HG02610 (cell line): ENCODE measurements at regions not wholly inside any gene's neighbourhood (a gene's known extent, or its start where the extent isn't known, plus 50 kb on each side); places are given as distances from the start of the nearest gene placed in this dataset.

ENCODE experiments used
- ATAC-seq: cut with Tn5 transposase; IDR thresholded peaks from one replicate; pipeline ENCODE4 v1.9.1; 2021; ENCODE audit warnings: mild to moderate bottlenecking, moderate library complexity; ENCODE audit not compliant: unreplicated experiment

DNA sequence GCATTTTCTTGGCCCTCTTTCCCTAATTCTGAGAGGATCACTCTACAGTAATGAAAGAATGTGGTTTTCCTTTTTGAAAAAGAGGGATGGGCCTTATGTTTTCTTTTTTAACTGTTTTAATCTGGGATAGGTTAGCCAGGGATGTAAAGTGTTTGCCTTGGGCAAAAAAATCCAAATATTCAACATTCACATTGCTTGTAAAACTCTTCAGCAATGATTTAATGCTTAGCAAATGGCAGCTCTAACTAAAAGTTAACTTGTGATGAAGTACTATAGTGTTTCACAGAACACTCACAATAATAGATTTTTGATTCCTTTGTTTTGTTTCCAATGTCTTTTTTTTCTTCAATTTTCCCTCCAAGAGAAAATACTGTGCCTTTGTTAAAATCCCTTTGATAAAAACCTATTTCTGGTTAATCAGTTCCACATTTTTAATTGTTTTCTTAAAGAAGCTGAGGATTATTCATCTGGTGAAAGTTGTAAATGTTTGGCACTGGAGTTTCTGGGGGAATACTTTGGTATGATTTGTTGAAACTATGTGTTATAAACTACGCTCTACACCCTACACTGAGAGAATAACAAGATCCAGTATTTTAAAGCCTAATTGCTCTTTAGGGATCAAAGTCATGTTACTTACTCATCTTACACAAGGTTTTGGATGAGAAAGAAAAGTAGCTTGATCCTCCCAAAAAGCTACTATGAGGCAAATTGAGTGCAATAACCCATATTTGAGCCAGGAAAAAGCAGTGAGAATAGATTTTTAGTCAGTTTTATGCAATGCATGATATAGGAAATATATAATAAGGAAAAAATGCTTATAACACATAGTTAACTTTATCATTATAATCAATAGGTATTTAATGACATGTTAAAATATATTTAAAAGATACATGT lies 335.8 kb downstream of the EPHA7 start:
- ATAC-seq, result no peak

DNA sequence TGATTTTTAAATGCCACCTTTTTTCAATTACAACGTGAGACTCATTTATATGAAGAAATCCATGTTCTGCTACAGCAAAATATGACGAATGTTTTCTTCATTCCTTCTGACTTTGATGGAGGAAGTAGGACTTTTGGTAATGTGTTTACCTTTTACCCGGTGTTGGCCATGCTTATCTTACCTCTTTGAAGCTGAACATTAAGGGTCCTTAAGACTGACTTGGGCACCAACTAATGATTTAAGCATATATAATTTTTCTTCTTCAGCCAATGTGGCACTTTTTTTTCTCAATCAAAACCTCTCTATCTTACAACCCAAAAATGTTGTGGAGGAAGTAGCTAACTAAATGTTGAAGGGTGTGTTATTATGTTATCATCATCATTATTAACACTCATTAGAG lies 337.5 kb downstream of the EPHA7 start:
- no peak for ATAC-seq

DNA sequence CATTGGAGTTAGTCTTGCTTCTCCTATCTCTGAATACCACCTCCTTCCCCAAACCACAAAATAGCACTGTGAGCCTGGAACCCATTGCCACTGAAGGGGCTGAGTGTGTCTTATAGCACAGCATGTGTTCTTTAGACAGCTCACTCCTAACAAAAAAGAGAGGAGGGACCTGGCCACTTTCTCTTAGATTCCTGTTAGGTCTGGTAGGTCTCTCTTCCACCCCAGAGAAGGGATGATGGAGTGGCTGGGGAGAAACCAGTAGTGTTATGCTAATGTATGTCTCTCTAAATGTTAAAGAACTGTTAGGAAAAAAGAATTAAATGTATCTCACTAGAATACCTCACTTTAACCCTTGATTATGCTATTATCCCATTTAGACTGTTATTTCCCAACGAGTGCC lies 340.3 kb downstream of the EPHA7 start:
- ATAC-seq, result no peak

DNA sequence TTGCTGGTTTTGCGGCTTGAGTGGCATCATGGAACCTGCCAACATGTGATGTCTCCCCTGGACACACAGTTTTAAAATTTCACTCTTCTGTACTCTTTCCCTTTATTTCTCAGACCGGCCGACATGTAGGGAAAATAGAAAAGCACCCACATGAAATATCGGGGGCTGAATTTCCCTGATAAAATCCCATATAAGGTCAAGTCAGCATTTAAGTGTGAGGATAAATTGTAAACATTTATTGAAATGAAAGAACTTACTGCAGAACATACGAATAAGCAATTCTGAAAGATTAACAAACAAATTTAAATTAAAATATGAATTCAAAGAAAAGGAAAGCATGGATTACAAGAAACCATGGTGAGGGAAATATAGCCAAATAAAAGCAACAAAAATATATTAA lies 345.5 kb downstream of the EPHA7 start:
- ATAC-seq, result no peak

DNA sequence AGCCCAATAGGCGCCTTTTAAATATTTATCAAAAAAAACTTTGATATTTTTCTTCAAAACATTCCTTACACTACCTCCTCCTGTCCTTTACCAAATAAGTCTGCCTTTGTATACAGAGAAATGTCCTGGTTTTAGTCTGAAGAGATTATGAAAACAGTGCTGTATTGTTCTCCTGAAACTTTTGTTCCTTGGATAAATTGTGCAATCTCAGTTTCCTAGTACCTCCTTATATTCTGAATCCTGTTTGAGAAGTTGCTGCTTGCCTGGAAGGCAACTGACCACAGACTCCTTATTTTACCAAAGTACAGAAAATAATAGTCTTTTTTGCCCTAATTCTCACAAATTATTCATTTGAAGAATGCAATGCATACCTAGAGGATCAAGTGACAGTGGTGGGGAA lies 349.5 kb downstream of the EPHA7 start:
- no peak for ATAC-seq

DNA sequence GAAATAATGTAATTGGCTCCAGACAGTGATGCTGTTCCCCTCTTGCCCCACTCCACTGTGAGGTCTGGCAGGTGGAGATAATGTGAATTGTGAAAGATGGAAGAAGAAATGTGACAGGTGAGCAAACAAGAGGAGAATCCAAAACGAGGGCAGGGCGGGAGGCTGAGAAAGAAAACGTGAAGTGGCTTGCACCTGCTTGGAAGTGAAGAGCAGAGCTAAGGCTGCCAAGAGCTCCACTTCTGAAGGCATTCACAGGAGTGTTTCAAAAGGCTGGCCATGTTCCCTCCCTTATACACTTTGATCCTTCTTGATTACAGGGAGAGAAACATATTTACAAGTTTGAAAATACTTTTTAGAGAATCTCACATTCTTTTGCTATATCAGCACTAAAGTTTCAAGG lies 359.4 kb downstream of the EPHA7 start:
- no peak for ATAC-seq

DNA sequence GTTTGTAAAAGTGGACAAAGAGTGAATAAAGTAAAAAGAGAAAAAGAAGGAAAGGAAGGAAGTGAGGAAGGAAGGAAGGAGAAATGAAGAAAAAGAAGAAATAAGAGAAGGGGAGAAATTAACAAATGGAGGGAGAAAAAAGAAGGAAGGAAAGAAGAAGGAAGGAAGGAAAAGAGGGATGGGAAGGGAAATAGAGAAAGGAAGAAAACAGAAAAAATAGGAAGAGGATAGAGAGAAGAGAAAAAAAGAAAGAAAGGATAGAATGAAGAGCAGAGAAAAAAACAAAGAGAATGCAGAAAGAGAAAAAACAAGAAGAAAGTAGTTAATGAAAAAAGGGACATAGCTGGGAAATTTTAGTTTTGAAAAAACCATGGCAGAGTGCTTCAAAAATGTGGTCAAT lies 361.8 kb downstream of the EPHA7 start:
- ATAC-seq, result no peak

DNA sequence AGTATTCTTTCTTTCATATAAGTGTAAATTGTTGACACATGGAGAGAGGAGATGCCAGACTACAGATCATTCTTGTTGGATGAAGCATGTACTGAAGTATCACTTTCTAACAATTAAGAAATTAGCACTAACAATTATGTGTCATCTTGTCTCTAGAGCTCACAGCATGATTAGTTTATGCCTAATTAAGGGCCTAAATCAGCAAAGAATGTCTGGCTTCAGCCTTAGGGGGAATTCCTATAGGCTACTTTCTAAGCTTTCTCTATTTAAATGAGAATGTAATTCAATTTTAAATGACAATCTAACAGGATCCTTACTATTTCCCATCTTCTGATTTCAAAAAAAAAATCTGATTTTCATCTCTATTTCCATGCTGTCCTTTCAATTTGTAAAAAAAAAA lies 371.0 kb downstream of the EPHA7 start:
- no peak for ATAC-seq

DNA sequence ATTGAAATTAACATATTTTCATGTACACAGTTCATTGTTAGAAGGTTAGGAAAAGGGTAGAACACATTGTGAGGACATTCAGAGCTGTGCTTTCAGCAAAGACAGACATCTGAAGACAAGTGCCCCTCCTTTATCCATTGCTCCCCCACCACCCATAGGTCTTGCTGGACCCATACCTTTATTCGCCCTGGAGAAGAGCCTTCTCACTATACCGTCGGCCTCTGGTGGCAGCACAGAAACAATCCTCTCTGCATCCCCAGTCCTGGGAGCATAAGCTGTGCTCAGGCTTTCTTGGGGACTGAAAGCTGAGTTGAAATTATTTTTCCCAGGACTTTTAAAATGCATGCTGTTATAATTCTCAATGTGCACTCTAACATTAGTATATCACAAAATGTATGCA lies 372.3 kb downstream of the EPHA7 start:
- no peak for ATAC-seq

DNA sequence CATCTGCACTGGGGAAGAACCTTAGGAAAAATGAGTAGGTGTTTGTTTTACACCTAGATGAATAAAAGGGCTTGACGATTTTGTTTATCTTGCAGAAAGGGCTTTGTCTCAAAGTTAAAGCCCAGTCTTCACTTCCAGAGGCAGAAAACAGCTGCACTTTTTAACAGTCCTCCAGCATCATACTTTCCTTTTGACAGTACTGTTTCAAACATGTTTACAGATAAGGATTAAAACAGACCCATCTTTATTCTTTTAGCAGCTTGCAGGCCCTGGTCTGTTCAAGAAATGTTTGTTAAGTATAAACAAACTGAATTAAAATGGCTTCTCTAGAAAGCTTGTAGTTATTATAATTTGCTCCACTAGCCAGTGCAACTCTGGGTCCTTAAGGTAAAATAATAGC lies 374.2 kb downstream of the EPHA7 start:
- no peak for ATAC-seq

DNA sequence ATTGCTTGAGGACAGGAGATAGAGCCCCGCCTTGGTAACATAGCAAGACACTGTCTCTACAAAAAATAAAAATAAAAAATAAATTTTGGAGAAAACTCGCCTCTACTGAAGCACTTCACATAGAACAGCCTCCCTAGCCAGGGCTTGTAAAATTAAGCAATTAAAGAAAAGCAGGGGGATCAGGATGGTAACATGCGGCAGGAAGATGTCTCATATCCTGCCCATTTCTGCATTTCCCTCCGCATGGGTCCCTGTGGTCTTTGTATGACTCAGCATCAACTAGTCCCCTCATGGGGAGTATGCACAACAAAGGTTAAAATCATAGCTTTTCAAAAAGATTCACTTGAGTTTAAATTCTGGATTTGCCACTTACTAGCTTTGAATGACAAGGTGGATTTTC lies 379.0 kb downstream of the EPHA7 start:
- no peak for ATAC-seq

DNA sequence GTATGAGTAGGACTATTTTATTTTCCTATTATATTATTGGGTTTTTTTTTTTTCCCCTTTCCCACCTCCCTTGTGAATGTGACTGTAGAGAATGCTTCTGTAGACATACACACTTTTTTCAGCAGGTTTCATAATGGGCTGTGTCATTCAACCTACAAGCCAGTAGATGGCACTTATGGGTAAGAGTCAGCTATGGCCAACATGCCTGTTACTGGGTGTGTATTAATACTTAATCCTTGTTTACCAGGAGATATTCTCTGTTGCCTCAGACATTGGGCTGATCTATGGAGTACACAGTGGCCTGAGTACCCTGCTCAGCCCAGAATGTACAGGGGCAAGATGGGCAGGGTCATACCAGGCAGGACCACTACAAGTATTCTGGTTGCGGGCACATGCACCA lies 382.5 kb downstream of the EPHA7 start:
- no peak for ATAC-seq

DNA sequence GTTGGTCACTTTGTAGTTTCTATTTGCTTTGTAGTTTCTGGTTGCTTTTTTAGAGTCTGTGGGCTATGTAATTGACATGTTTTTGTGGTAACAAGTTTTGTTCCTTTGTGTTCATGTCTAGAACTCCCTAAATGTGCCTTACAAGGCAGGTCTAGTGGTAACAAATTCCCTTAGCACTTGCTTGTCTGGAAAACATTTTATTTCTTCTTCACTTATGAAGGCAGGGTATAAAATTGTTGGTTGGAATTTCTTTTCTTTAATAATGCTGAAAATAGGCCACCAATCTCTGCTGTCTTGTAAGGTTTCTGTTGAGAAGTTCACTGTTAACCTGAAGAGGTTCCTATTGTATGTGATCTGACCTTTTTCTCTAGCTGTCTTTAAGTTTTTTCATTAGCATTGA lies 383.6 kb downstream of the EPHA7 start:
- no peak for ATAC-seq

DNA sequence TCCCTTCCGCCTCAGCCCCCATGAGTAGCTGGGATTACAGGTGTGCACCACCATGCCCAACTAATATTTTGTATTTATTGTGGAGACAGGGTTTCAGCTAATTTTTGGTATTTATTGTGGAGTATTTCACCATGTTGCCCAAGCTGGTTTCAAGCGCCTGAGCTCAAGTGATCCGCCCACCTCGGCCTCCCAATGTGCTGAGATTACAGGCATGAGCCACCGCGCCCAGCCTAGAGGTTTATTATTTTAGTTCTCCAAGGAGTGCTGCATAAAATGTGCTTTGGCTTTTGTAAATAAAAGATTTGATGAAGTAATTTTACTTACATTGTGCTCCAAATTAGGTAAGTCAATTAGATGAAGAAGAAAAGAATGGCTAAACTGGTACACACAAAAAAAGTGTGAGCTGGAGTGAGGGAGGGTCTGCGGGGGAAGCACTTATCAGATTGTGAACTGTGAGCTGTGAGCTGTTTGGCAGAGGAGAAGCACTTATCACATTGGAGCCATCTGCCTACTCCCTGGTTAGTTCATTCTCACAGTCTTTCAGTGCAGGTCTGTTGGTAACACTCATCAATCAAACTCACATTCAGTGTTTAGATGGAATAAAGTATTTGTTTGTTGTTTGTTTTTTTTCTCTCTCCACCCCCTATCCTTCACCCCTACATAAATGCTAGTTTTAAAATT lies 398.0 kb downstream of the EPHA7 start:
- ATAC-seq, result no peak

DNA sequence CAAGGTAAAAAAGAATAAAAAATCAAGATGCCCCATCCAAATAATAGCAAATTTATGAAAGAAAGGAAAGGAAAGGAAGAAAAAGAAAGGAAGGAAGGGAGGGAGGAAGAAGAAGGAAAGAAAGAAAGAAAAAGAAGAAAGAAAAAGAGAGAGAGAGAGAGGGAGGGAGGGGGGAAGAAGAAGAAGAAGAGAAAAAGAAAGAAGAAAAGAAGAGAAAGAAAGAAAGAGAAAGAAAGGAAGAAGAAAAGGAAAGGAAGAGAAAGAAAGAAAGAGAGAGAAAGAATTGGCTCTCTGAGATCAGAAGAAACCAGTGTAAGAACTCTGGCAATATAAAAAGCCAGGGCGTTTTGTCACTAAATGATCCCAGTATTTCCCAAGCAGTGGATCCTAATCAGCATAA lies 401.7 kb downstream of the EPHA7 start:
- ATAC-seq, result no peak

DNA sequence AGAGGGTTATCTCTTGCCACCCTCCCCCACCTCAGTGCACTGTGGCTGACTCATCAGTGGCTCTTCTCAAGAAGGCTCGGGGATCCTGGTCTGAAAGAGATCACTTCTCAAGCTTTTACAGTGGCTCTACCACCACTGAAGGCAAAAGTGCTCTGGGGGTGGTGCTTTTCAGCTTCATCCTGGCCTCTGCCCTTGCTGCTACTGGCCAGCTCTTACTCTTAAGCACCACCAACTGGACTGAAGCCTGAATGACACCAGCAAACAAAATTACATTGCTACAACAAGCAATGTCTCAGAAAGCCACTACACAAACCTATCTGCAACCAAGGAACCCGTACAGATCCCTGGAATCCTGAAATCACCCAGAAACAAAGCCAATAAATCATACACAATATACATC lies 402.1 kb downstream of the EPHA7 start:
- no peak for ATAC-seq

DNA sequence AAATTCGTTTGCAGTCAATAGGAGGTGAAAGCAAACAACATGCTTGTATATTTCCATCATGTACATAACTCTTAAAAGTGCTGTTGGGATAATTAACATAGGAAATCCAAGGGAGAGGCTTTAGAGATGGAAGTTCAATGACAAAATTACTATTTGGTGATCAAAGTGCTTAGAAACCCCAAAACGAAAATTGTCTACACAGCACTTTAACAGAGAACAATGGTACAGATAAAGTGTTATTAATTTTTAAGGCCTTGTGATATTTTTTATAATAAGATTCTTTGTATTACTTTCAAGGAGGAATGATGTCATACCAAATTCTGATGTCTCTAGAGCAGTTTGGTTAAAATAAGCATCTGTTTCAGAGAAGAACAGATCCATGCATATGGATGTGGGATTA lies 406.3 kb downstream of the EPHA7 start:
- ATAC-seq, result no peak

DNA sequence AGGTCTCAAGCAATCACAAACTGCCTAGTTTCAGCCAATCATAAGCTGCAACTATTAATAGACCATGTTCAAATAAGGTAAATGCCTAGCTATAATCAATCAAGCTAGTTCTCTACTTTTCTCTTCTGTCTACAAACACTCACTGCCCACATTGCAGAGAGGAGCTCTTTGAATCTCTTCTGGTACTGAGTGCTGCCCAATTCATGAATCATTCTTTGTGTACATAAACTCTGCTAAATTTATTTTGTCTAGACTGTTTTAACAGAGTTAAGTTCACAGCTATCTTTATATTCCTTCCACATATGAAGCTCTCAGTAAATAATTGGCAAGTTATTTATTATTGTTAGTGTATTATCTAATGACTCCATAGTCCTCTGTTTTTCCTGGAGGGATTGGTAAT lies 411.0 kb downstream of the EPHA7 start:
- no peak for ATAC-seq

DNA sequence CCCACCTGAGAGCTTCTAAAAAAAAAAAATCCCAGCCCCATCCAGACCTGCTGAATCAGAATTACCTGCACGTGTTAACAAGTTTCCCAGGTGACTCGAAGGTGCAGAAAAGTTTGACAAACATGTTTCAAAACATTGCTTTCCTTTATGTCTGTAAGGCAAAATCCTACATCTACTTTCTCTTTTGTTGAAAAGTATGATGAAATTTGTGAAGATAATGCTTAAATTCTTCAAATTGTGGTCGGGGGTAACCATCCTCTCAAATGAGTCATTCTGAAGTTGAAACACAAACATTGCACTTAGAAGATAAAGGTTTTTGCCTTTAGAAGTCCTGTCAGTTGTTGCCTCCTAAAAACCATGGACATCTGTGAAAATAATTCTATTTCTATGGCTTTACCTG lies 429.7 kb downstream of the EPHA7 start:
- ATAC-seq, result no peak

DNA sequence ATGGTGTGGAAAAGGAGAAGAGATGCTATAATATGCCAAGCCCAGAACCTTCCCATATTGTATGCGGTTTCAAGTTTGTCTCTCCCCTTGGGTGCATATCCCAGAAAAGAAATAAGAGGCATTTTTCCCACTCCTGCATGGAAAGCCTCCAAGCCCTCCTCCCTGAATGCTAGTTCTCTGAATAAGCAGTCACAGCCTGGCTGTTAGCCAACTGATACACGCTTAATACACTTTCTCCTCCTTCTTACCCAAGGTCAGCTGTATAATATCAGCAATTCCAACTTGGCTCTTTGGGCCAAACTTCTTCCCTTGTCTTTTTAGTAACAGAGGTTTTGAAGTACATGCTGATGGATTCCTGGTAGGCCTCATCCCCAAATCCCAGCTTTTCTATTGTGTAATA lies 440.1 kb downstream of the EPHA7 start:
- no peak for ATAC-seq

DNA sequence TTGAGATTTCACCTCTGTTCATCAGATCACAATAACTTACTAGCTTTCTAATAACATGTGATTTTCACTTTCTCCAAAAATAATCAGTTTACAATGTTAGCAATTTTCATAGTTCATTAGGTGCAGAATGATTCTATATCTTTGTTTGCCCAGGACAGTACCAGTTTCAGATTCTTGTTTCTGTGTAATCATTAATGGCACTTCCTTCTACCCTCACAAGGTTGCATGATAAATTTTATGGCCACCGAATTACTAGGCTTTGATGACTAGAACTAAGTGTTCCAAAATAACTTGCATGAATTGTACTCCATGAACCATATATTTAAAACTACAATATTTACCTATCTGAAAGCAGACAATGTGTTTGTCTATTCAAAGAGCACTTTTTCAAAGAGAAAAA lies 442.3 kb downstream of the EPHA7 start:
- ATAC-seq, result no peak

DNA sequence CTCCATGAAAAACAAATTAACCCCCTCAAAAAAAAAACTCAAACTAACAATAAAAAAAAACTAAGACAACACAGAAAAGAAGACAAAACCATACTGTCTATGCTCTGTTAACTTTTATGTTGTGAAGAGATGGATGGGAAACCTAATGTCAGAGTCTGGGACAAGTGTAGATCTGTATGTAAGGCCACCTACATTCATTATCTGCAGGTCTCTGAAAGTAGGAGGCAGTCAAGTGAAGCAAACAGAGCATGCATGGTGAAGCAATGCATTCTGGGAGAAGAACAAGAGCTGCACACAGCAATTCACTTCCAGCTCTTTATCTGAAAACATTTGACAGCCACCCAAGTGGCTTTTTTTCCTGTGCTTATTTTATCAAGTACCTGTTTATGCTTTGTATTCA lies 452.0 kb downstream of the EPHA7 start:
- no peak for ATAC-seq

DNA sequence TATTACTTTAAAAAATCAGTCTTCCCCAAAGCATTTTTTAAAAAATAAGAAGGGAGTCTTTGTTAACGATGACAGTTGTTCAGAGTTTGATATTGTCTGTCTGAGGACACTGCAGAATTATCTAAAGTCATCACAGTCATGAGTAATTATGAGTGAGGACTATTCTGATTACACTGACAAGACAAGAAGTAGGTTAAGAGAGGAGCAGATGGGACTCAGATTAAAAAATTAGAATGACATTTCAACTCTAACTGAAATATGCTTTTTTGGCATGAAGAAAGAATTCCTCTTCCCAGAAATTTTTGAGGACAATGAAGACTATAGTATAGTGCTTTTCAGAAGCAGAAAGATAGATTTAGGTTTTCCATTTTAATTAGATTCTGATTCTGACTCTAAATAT lies 456.5 kb downstream of the EPHA7 start:
- ATAC-seq, result no peak
